Gastroesophageal sphincter (tissue), 4 donors: ENCODE measurements at regions not wholly inside any gene's neighbourhood (a gene's known extent, or its start where the extent isn't known, plus 50 kb on each side); places are given as distances from the start of the nearest gene placed in this dataset.

Source experiments
- ATAC-seq: fragments of 150-250 bp; one replicate; pipeline ENCODE4 v1.9.1; 2016; ENCODE audit warnings: mild to moderate bottlenecking, moderate library complexity
- H3K27ac ChIP-seq, 4 donors: fragments of 200-600 bp; sonication (generic) in 3 of 4; 1 replicate in 3 of 4; 2 replicates in 1 of 4; pipeline ENCODE4 v1.5.1; 2016 to 2019
- H3K27me3 ChIP-seq: fragments of 200-600 bp; sonication (generic); one replicate; pipeline ENCODE4 v1.5.1; 2019
- H3K36me3 ChIP-seq, 2 donors: fragments of 200-600 bp; sonication (generic); one replicate each; pipeline ENCODE4 v1.5.1; 2019; ENCODE audit warnings: control low read depth in 1 of 2
- H3K4me1 ChIP-seq, 3 donors: fragments of 200-600 bp; sonication (generic); 1 replicate in 2 of 3; 2 replicates in 1 of 3; pipeline ENCODE4 v1.5.1; 2016 to 2019; ENCODE audit warnings: control low read depth in 2 of 3
- H3K4me3 ChIP-seq, 2 donors: fragments of 200-600 bp; sonication (generic); one replicate each; pipeline ENCODE4 v1.5.1; 2019; ENCODE audit warnings: mild to moderate bottlenecking in 1 of 2, moderate library complexity in 1 of 2
- H3K9me3 ChIP-seq, 3 donors: fragments of 200-600 bp; sonication (generic); one replicate each; pipeline ENCODE4 v1.5.1; 2017 to 2019; ENCODE audit warnings: control low read depth in 2 of 3
- EP300 ChIP-seq: sonication (generic); formaldehyde crosslinking; IDR thresholded peaks from one replicate; pipeline ENCODE4 v1.6.1; 2017; ENCODE audit warnings: antibody characterized with exemption, mild to moderate bottlenecking
- POLR2A ChIP-seq, 2 donors: fragments of 450-650 bp; IDR thresholded peaks; one replicate each; pipeline ENCODE4 v1.6.1; 2017; ENCODE audit warnings: antibody characterized with exemption in 2 of 2, mild to moderate bottlenecking in 2 of 2, moderate library complexity in 1 of 2
- POLR2AphosphoS5 ChIP-seq: sonication (generic); formaldehyde crosslinking; IDR thresholded peaks from one replicate; pipeline ENCODE4 v1.6.1; 2017; ENCODE audit warnings: antibody characterized with exemption
- WGBS, 2 donors: methylation state at CpG; one replicate each; pipeline ENCODE4 v1.1.5; 2018; ENCODE audit warnings: low coverage in 1 of 2; 5-methylcytosine and 5-hydroxymethylcytosine counted together
- TF ChIP-seq, protein P1 (sequence below), 4 experiments: fragments of 200-600 bp in 2 of 4; fragments of 450-650 bp in 2 of 4; sonication (generic) in 1 of 4; IDR thresholded peaks; one replicate each; pipeline ENCODE4 v1.5.1; 2017 to 2019; ENCODE audit warnings: antibody characterized with exemption in 4 of 4, mild to moderate bottlenecking in 2 of 4, moderate library complexity in 2 of 4

DNA sequence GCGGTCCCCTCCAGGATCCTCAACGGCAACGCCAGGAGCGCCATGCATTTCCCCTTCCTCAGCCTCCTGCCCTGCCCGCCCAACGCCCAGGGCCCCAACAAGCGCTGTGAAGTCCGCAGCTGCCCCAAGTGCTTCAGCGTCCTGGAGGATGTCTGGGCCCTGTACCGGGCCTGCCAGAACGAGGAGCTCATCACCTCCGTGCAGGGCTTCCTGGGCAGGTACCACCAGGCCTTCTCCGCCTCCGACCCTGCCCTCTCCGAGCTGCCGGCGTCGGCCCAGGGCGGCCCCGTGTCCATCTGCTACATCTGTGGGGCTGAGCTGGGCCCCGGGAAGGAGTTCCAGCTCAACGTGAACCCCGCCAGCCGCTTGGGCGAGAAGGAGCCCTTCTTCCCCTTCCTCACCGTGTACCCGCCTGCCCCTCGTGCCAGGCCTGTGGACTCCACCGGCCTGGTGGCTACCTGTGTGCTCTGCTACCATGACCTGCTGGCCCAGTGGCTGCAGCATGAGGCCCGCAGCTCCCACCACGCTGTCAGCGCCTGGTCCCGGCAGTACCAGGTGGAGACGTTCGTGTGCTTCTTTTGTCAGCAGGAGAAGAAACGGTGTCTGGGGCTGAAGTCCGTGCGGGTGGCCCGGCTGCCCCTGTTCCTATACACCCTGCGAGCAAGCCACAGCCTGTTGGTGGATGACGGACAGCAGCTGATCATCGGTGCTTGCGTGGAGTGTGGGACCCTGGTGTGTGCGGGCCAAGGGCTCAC lies 58.9 kb upstream of the CIBAR2 start:
- WGBS, 2 donors, result 92% methylated on average over 6 of the region's 44 CpGs; no CpG with 5 or more reads in 1 of the 2 donors

DNA sequence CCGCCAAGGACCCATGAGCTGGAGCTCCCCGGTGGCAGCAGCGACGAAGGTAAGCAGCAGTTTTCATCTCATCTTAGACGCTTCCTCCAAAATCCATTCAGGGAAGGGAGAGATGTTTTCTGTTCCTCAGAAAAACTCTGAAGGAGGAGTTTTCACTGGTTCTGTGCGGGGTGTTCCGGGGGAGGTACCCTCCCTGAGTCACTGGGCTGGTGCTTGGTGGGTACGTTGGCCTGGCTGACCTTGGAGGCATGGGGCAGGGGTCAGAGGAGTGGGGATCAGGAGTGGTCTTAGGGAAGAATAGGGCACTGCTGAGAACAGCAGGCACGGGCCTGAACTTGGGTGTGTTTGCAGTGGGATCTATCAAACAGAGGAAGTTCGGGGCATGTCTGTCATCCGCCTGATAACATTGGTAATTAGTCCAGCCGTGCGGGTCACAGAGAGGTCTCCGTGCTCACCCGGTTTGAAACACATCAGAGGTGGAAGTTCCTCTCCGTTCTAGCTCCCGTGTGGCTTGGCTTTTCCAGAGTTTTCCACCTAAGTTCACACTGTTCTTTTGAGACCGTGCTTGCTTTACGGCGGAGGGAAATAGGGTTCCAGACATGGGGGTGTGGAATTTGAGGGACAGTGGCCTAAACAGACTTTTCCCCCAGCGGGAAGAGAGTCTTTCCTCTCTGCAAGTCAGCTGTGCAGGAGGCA lies 59.6 kb upstream of the CIBAR2 start:
- TF ChIP-seq POLR2AphosphoS5 (no peak), POLR2A (IDR thresholded peaks at IDR 0.05) (no peak), EP300 (no peak)
- TF ChIP-seq, protein P1, sequence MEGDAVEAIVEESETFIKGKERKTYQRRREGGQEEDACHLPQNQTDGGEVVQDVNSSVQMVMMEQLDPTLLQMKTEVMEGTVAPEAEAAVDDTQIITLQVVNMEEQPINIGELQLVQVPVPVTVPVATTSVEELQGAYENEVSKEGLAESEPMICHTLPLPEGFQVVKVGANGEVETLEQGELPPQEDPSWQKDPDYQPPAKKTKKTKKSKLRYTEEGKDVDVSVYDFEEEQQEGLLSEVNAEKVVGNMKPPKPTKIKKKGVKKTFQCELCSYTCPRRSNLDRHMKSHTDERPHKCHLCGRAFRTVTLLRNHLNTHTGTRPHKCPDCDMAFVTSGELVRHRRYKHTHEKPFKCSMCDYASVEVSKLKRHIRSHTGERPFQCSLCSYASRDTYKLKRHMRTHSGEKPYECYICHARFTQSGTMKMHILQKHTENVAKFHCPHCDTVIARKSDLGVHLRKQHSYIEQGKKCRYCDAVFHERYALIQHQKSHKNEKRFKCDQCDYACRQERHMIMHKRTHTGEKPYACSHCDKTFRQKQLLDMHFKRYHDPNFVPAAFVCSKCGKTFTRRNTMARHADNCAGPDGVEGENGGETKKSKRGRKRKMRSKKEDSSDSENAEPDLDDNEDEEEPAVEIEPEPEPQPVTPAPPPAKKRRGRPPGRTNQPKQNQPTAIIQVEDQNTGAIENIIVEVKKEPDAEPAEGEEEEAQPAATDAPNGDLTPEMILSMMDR (IDR thresholded peaks at IDR 0.05), result no peak
- Histone ChIP-seq H3K36me3 (no peaks in the 10 kb centered on the region), H3K4me3 (peak overlapping the region; percentile 4 to 67), H3K27ac (peak overlapping the region in 3 of 4 donors; percentile 35 to 55 (median 41)), H3K27me3 (no peaks in the 10 kb centered on the region), H3K9me3 (no peaks in the 10 kb centered on the region), H3K4me1 (peaks cover 0 to 94% (median 39%) of the 10 kb centered on the region in 3 donors)
- 58 to 63% methylated on average over 2 to 14 of the region's 21 CpGs for WGBS, 2 donors
- peak; percentile 26 for ATAC-seq

More for the DNA sequence above, 58.9 kb upstream of the CIBAR2 start:
- H3K36me3 ChIP-seq, result no peaks in the 10 kb centered on the region
- H3K27ac ChIP-seq, result peak overlapping the region in 2 of 4 donors; percentile 35 to 55
- H3K4me3 ChIP-seq, result peak overlapping the region in 1 of 2 donors; percentile 67
- no peaks in the 10 kb centered on the region for H3K9me3 ChIP-seq
- H3K4me1 ChIP-seq, result peaks cover 0 to 94% (median 34%) of the 10 kb centered on the region in 3 donors
- TF ChIP-seq EP300, result no peak
- TF ChIP-seq, protein P1 (IDR thresholded peaks at IDR 0.05), result no peak
- no peak for TF ChIP-seq POLR2A (IDR thresholded peaks at IDR 0.05)
- no peak for TF ChIP-seq POLR2AphosphoS5
- no peaks in the 10 kb centered on the region for H3K27me3 ChIP-seq
- ATAC-seq, result no peak

DNA sequence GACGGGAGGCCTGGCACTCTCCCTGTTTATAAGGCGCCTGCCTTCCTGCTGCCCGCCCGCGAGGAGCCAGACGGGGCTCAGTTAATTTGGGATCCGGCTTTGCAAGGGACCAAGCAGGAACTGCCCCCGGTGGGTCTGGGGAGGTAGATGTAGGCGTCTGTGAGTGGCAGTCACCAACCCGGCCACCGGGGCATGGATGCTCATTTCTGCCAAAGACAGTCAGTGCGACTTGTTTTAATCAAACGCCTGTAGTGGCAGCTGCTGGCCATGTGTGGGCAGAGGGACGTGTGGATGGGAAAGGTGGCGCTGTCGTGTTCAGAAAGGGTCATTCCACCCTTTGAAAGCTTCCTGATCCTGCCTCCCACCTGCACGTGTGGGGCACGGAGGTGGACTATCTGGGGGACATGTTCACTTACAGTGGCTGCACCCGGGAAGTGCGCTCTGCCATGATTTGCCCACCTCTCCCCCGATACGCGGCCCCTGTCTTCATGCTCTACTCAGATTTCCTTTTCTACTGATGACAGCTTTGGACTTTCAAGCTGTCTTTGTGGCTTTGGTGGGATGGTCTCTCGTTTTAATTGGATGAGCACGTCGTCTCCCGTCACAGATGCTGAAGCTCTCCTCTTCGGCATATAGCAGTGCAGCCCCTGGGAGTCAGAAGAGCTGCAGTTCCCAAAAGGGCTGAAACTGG lies 60.3 kb upstream of the CIBAR2 start:
- TF ChIP-seq, protein P1 (IDR thresholded peaks at IDR 0.05), result peak in 2 of 4 experiments; percentile 43 to 49
- no peak for TF ChIP-seq POLR2AphosphoS5
- peak overlapping the region in 3 of 4 donors; percentile 35 to 55 (median 41) for H3K27ac ChIP-seq
- H3K36me3 ChIP-seq, result no peaks in the 10 kb centered on the region
- H3K4me1 ChIP-seq, result peaks cover 0 to 94% (median 39%) of the 10 kb centered on the region in 3 donors
- peak overlapping the region; percentile 4 to 67 for H3K4me3 ChIP-seq
- ATAC-seq, result no peak
- H3K27me3 ChIP-seq, result no peaks in the 10 kb centered on the region
- H3K9me3 ChIP-seq, result no peaks in the 10 kb centered on the region
- 62 to 76% methylated on average over 4 to 11 of the region's 28 CpGs for WGBS, 2 donors

DNA sequence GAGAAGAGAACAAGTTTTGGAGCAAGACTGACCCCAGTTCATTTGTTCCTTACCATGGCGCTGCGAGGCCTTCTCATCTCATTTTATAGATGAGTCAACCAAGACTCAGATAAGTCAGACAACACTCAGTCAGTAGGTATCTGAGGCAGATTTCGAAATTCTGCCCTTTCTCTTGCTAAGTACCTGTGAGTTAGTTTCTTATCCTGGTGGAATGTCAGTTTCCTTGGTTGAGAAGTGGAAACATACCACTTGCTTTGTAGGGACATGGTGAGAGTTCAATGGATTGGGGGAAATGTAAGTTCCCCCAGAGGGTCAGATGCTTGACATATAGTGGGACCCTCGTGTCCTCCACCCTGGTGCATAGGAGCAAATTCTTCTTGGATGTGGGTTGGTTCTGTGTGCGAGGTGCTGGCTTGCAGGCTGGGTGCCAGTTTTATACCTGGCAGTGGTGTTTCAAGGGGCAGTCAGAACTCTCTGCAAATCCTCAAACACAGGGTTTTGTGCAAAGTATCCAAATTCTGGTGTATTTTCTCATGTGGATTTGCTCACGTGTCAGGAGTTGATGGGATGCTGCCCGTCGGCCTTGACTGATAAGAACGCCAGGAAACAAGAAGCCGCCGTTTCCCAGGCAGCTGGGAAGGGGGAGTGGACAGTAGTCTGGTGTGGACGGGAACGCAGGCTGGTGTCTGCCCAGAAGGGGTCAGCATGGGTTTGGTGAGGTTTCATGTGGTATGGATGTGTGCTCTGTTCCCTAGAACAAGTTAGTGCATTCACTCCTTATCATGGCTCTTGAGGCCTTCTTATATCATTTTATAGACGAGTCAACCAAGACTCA lies 61.1 kb upstream of the CIBAR2 start:
- 68 to 78% methylated on average over 6 to 9 of the region's 14 CpGs for WGBS, 2 donors
- no peak for ATAC-seq

More for the DNA sequence above, 61.1 kb upstream of the CIBAR2 start:
- Histone ChIP-seq H3K4me3 (peak overlapping the region in 1 of 2 donors; percentile 67), H3K36me3 (no peaks in the 10 kb centered on the region), H3K27me3 (no peaks in the 10 kb centered on the region), H3K9me3 (no peaks in the 10 kb centered on the region), H3K4me1 (peaks cover 0 to 89% (median 36%) of the 10 kb centered on the region in 3 donors), H3K27ac (peak overlapping the region in 3 of 4 donors; percentile 40 to 50 (median 46))
- TF ChIP-seq POLR2AphosphoS5 (peak; percentile 15), POLR2A (IDR thresholded peaks at IDR 0.05) (no peak), EP300 (no peak)
- TF ChIP-seq, protein P1 (IDR thresholded peaks at IDR 0.05), result peak in 1 of 4 experiments; percentile 10
